ENCODE measurements at regions not wholly inside any gene's neighbourhood (a gene's known extent, or its start where the extent isn't known, plus 50 kb on each side); places are given as distances from the start of the nearest gene placed in this dataset.
"Not testable (repeated sequence)": the region's sequence is repeated elsewhere in the genome, so short reads cannot be mapped to it uniquely, and the experiment has no call there.

DNA sequence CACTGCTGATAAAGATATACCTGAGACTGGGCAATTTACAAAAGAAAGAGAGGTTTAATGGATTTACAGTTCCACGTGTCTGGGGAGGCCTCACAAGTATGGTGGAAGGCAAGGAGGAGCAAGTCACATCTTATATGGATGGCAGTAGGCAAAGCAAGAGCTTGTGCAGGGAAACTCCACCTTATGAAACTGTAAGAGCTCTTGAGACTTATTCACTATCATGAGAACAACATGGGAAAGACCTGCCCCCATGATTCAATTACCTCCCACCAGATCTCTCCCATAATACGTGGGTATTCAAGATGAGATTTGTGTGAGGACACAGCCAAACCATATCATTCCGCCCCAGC is 55.4 kb upstream of the NAMPT start:
- DNase-seq: not testable (repeated sequence)

DNA sequence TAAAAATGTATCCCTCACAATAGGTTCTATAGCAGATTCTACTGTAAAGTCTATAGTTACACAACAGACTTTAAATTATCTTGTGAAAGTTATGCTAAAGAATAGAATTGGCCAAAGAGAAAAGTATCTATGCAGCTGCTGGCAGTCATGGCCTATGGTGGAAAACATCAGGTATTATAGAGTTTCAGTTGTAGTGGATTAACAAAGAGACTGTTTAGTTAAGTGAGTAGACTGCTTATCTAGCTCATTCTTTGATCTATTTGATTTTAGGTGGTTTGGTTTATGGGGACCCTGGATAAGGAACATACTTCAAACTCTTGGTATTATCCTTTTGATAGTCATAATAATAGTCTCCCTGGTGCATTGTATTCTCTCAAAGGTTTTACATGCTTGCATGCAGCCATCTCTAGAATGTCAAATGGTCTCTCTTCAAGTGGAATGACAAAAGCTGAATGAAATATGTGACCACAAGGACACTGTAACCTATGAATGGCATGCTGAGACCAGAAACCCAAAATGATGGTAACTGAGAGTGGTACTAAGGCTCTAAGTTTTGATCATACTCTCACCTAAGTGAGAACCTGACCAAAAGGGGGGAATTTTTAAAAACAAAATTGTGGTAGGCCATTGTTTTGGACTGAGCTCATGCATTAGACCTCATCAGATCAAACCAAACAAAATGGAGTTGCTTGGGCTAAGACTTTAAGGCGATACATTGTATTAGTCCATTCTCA is 54.9 kb upstream of the NAMPT start:
- DNase-seq: no peak

DNA sequence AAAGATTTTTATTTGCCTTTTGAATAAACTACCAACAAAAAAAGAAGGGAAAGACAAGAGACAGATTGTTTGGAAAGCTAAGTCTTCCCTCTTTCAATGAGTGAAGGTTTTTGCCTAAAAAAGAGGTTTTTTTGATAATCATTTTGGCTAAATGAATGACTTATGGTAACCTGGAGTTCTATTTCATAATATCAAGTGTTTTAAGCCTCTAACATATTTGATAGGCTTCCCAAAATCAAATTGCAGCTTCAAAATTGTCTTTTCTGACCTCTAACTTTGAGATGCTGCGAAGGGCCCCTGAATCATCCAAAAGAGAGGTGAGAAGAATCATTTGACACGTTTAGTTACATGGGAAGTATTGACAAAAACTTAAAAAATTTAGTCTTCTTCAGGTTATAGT is 53.0 kb upstream of the NAMPT start:
- no peak for DNase-seq

DNA sequence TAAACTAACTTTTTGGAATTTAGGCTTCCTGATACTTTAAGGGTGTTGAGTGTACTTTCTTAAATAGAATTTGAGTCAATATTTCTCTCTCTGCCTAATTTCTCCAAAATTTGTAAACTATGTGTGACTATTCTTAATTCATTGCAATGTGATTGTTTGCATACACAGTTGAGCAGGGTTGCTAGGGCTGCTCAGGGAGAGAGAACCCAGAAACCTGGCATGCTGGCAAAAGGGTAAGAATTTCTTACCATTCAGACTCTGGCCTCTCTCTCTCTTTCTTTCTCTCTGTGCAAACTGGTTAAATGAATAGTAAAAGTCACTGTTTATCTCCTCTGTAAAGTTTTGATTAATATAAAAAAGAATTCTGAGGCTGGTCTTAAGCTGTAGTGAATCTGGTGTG is 51.0 kb upstream of the NAMPT start:
- no peak for DNase-seq
